Epithelial cell of proximal tubule (primary cell): ENCODE measurements at regions not wholly inside any gene's neighbourhood (a gene's known extent, or its start where the extent isn't known, plus 50 kb on each side); places are given as distances from the start of the nearest gene placed in this dataset.
"Not testable (repeated sequence)": the region's sequence is repeated elsewhere in the genome, so short reads cannot be mapped to it uniquely, and the experiment has no call there.

ENCODE experiments used
- DNase-seq: peaks from one replicate; pipeline ENCODE4 v3.0.0-alpha.2; 2011; ENCODE audit warnings: low read depth
- H3K4me3 ChIP-seq: 2 replicates; pipeline ENCODE4 v1.5.1; 2011; ENCODE audit warnings: low read depth, mild to moderate bottlenecking, low read length
- CTCF ChIP-seq: conservative IDR thresholded peaks from 2 replicates; pipeline ENCODE4 v1.5.1; 2012; ENCODE audit warnings: low read depth, mild to moderate bottlenecking, low read length

DNA sequence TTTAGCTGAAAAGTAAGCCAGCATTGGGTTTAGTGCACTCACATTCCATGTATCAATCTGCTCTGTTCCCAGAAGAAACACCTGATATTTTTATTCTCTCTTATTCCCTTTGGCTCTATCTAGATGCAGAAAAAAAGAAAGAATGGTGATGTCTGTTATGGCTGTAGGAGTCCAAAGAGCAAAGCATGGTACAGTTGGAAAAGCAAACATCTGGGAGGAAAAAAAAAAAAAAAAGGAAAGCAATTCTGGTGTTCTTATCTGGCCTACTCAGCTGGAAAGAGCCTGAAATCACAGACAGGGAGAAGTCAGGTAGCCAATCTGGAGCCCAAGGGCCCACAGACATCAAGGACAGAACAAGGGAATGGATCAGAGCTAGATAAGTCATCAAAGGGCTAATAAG lies 293.9 kb downstream of the DUSP6 start:
- H3K4me3 ChIP-seq: no peak overlapping the region
- TF ChIP-seq CTCF: no peak
- no peak for DNase-seq

DNA sequence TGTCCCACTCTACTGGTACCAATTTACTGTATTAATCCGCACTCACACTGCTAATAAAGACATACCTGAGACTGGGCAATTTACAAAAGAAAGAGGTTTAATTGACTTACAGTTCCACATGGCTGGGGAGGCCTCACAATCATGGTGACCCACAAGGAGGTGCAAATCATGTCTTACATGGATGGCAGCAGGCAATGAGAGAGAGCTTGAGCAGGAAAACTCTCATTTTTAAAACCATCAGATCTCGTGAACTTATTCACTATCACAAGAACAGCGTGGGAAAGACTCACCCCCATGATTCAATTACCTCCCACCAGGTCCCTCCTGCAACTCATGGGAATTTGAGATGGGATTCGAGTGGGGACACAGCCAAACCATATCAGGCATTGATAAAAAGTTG lies 298.5 kb downstream of the DUSP6 start:
- DNase-seq: not testable (repeated sequence)

GRCh38 chr12:89051065-89051677 lies 301.1 kb downstream of the DUSP6 start:
- no peak overlapping the region for H3K4me3 ChIP-seq
- TF ChIP-seq CTCF: peak; percentile 95
- peak; percentile 35 for DNase-seq

More for the DNA sequence above, 298.5 kb downstream of the DUSP6 start:
- H3K4me3 ChIP-seq: not testable (repeated sequence)

- DNase-seq: no peak
- no peak for TF ChIP-seq CTCF
Observed at GRCh38 chr12:89047856-89048418, 304.4 kb downstream of the DUSP6 start.

GRCh38 chr12:89041078-89041477 lies 311.2 kb downstream of the DUSP6 start:
- TF ChIP-seq CTCF: no peak

More at GRCh38 chr12:89047856-89048418, 304.4 kb downstream of the DUSP6 start:
- no peak overlapping the region for H3K4me3 ChIP-seq

GRCh38 chr12:89040146-89040964 lies 311.9 kb downstream of the DUSP6 start:
- DNase-seq: no peak
- no peak overlapping the region for H3K4me3 ChIP-seq
- TF ChIP-seq CTCF: no peak

More at GRCh38 chr12:89041078-89041477, 311.2 kb downstream of the DUSP6 start:
- no peak for DNase-seq
- H3K4me3 ChIP-seq: no peak overlapping the region

GRCh38 chr12:89038831-89039512 lies 313.3 kb downstream of the DUSP6 start:
- DNase-seq: no peak
- no peak overlapping the region for H3K4me3 ChIP-seq
- no peak for TF ChIP-seq CTCF
